Heart left ventricle (tissue), 16 donors: ENCODE measurements at regions not wholly inside any gene's neighbourhood (a gene's known extent, or its start where the extent isn't known, plus 50 kb on each side); places are given as distances from the start of the nearest gene placed in this dataset.
"Not testable (repeated sequence)": the region's sequence is repeated elsewhere in the genome, so short reads cannot be mapped to it uniquely, and the experiment has no call there.

Experiments used
- ATAC-seq, 4 donors: fragments of 200-7000 bp; cut with Tn5 transposase; one replicate each; pipeline ENCODE4 v1.9.1; 2020 to 2022; ENCODE audit warnings: moderate library complexity in 4 of 4, mild to moderate bottlenecking in 3 of 4, moderate number of reproducible peaks in 1 of 4
- DNase-seq, 5 donors: peaks; one replicate each; pipeline ENCODE4 v3.0.0-alpha.2; 2020
- H3K27ac ChIP-seq, 12 donors: fragments of 200-600 bp; sonication (generic) in 4 of 12; one replicate each; pipeline versions ENCODE4 v1.5.0 to v1.8.0; 2016 to 2022; ENCODE audit warnings: mild to moderate bottlenecking in 2 of 12
- H3K27me3 ChIP-seq, 9 donors: fragments of 200-600 bp; sonication (generic) in 2 of 9; one replicate each; pipeline versions ENCODE4 v1.5.1 to v1.8.0; 2016 to 2022; ENCODE audit warnings: mild to moderate bottlenecking in 3 of 9
- H3K36me3 ChIP-seq, 9 donors: fragments of 200-600 bp; sonication (generic) in 2 of 9; one replicate each; pipeline versions ENCODE4 v1.5.0 to v1.8.0; 2018 to 2022; ENCODE audit warnings: mild to moderate bottlenecking in 2 of 9
- H3K4me1 ChIP-seq, 12 donors: fragments of 200-600 bp; sonication (generic) in 4 of 12; one replicate each; pipeline versions ENCODE4 v1.5.0 to v1.8.0; 2016 to 2022; ENCODE audit warnings: mild to moderate bottlenecking in 3 of 12
- H3K4me3 ChIP-seq, 12 donors: fragments of 200-600 bp; sonication (generic) in 4 of 12; one replicate each; pipeline versions ENCODE4 v1.5.0 to v1.8.0; 2017 to 2022; ENCODE audit warnings: mild to moderate bottlenecking in 9 of 12, moderate library complexity in 4 of 12
- H3K9me3 ChIP-seq, 12 donors: fragments of 200-600 bp; sonication (generic) in 4 of 12; one replicate each; pipeline versions ENCODE4 v1.5.0 to v1.8.0; 2016 to 2022; ENCODE audit warnings: mild to moderate bottlenecking in 1 of 12
- CTCF ChIP-seq, 12 donors: fragments of 200-600 bp; sonication (generic) in 4 of 12; IDR thresholded peaks; one replicate each; pipeline versions ENCODE4 v1.5.0 to v1.8.0; 2018 to 2022; ENCODE audit warnings: antibody characterized with exemption in 12 of 12, mild to moderate bottlenecking in 5 of 12
- POLR2A ChIP-seq, 2 donors: fragments of 450-650 bp; IDR thresholded peaks; one replicate each; pipeline ENCODE4 v1.6.1; 2017; ENCODE audit warnings: antibody characterized with exemption in 2 of 2, mild to moderate bottlenecking in 2 of 2, moderate library complexity in 2 of 2
- WGBS, 4 donors: extraction: QIAGEN DNeasy Blood & Tissue Kit in 2 of 4; methylation state at CpG; one replicate each; pipeline versions ENCODE4 v1.1.5 to v1.1.7; 2013 to 2018; 5-methylcytosine and 5-hydroxymethylcytosine counted together
- intact Hi-C, 10 donors: fragments of 100-400 bp; cut with DNase I; formaldehyde crosslinking; loops; one replicate each; pipeline versions ENCODE4 v1.11.1 to v1.14.2; 2022
- donor health status: ischemic (EF 13 %, LVEDD 7.1; RV severe dilation, severe dysfunction).
- donor health status: healthy with polysubstance abuse.
- donor health status: DM: no; HTN: yes; CAD: no.
- donor health status: DM: no; HTN: no; CAD: no.
- donor health status: ischemic (EF 25% LVEDD 6.9; RV normal size, moderate dysfunction).
- donor health status: ischemic (EF 25% LVEDD 5.7; RV mildly dilated, moderate dysfunction).
- donor health status: healthy.
- donor health status: DM: yes; HTN: yes; CAD: no.
- donor health status: ischemic (EF 35%, LVEDD 5.7; RV mildly dilated, moderate dysfunction).
- donor health status: nonischemic (EF 11% LVEDD 7.7; RV severe dilation, severe dysfunction).
- donor health status: DM: yes; HTN: yes; CAD: no.
- donor health status: PGD.
- donor health status: ischemic (EF 29% LVEDD 5.4; RV normal size, mild dysfunction).
- donor health status: nonischemic (EF 23%, LVEDD 6.1; RV moderate dilation, normal function).

- H3K4me1 ChIP-seq, result peaks cover 0 to 46% (median 7%) of the 10 kb centered on the region in 12 donors
- DNase-seq, H3K9me3 ChIP-seq, H3K27me3 ChIP-seq, ATAC-seq, intact Hi-C loops, H3K36me3 ChIP-seq, H3K27ac ChIP-seq, H3K4me3 ChIP-seq: not testable (repeated sequence)
- 92 to 94% (median 92%) methylated on average over 5 to 9 of the region's 9 CpGs for WGBS, 4 donors
These were observed 56.6 kb upstream of the TNFAIP8 start for GRCh38 chr5:119299242-119299614.

- Histone ChIP-seq H3K4me1 (peaks cover 0 to 51% (median 7%) of the 10 kb centered on the region in 12 donors), H3K27ac (peak overlapping the region in 1 of 12 donors; percentile 34), H3K4me3 (peak overlapping the region in 1 of 12 donors; percentile 28)
- ATAC-seq, H3K36me3 ChIP-seq, H3K27me3 ChIP-seq, H3K9me3 ChIP-seq, intact Hi-C loops: not testable (repeated sequence)
- DNase-seq, result peak in 1 of 5 donors; percentile 66
- 91 to 97% (median 92%) methylated on average over 22 to 23 of the region's 23 CpGs for WGBS, 4 donors
These were observed 56.1 kb upstream of the TNFAIP8 start for GRCh38 chr5:119299615-119300310.

- TF ChIP-seq POLR2A (IDR thresholded peaks at IDR 0.05) (no peak), CTCF (IDR thresholded peaks at IDR 0.05) (no peak)
- Histone ChIP-seq H3K4me3 (peak overlapping the region in 1 of 12 donors; percentile 28), H3K27me3 (no peaks in the 10 kb centered on the region), H3K4me1 (peaks cover 0 to 55% (median 7%) of the 10 kb centered on the region in 12 donors), H3K36me3 (no peaks in the 10 kb centered on the region), H3K27ac (peak overlapping the region in 1 of 12 donors; percentile 34), H3K9me3 (no peaks in the 10 kb centered on the region)
- DNase-seq, result no peak
- 89 to 96% (median 91%) methylated on average over 3 of the region's 3 CpGs for WGBS, 4 donors
- intact Hi-C loops, result no loop called here
- no peak for ATAC-seq
These were observed 55.5 kb upstream of the TNFAIP8 start for GRCh38 chr5:119300311-119300670.

- Histone ChIP-seq H3K9me3 (no peaks in the 10 kb centered on the region), H3K27ac (no peak overlapping the region), H3K27me3 (no peaks in the 10 kb centered on the region), H3K4me3 (no peak overlapping the region), H3K4me1 (peaks cover 0 to 55% (median 7%) of the 10 kb centered on the region in 12 donors), H3K36me3 (no peaks in the 10 kb centered on the region)
- DNase-seq, result no peak
- 87 to 95% (median 92%) methylated on average over 2 of the region's 2 CpGs for WGBS, 4 donors
- ATAC-seq, result no peak
- intact Hi-C loops, result no loop called here
- TF ChIP-seq POLR2A (IDR thresholded peaks at IDR 0.05) (no peak), CTCF (IDR thresholded peaks at IDR 0.05) (no peak)
These were observed 54.6 kb upstream of the TNFAIP8 start for GRCh38 chr5:119301210-119301609.

GRCh38 chr5:119301906-119302305 is 53.9 kb upstream of the TNFAIP8 start:
- intact Hi-C loops, result no loop called here
- H3K27me3 ChIP-seq, result no peaks in the 10 kb centered on the region
- no peak for ATAC-seq
- H3K36me3 ChIP-seq, result no peaks in the 10 kb centered on the region
- no peak for DNase-seq
- H3K27ac ChIP-seq, result no peak overlapping the region
- no peaks in the 10 kb centered on the region for H3K9me3 ChIP-seq
- no peak overlapping the region for H3K4me3 ChIP-seq
- peaks cover 0 to 56% (median 7%) of the 10 kb centered on the region in 12 donors for H3K4me1 ChIP-seq
- TF ChIP-seq CTCF (IDR thresholded peaks at IDR 0.05), result no peak
- no peak for TF ChIP-seq POLR2A (IDR thresholded peaks at IDR 0.05)
